ENCODE measurements at regions not wholly inside any gene's neighbourhood (a gene's known extent, or its start where the extent isn't known, plus 50 kb on each side); places are given as distances from the start of the nearest gene placed in this dataset.

DNA sequence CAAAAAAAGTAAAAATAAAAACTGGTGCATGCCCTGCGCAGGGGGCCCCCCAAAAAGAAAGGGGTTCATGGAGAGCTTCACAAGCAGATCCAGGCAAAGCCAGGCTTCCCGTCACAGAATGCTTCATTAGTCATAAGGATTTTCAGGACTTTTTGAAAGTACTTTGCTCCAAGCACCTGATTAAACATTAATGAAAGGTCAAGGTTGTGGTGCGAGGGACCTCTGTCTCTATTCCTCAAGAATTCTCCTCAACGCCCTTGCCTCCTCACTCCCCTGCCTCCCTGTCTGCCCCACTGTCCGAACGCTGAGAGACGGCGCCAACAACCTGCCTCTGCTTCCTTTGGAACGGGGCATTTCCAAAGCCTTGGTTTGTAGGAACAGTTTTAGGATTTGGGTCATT lies 240.1 kb upstream of the IGF1R start:
- TF ChIP-seq, protein P1, sequence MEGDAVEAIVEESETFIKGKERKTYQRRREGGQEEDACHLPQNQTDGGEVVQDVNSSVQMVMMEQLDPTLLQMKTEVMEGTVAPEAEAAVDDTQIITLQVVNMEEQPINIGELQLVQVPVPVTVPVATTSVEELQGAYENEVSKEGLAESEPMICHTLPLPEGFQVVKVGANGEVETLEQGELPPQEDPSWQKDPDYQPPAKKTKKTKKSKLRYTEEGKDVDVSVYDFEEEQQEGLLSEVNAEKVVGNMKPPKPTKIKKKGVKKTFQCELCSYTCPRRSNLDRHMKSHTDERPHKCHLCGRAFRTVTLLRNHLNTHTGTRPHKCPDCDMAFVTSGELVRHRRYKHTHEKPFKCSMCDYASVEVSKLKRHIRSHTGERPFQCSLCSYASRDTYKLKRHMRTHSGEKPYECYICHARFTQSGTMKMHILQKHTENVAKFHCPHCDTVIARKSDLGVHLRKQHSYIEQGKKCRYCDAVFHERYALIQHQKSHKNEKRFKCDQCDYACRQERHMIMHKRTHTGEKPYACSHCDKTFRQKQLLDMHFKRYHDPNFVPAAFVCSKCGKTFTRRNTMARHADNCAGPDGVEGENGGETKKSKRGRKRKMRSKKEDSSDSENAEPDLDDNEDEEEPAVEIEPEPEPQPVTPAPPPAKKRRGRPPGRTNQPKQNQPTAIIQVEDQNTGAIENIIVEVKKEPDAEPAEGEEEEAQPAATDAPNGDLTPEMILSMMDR (IDR thresholded peaks at IDR 0.05; ENCODE audit: low read length): no peak
- TF ChIP-seq EZH2 (IDR thresholded peaks at IDR 0.05; ENCODE audit: borderline replicate concordance, low read length): no peak
